C4-2B (cell line): ENCODE measurements at regions not wholly inside any gene's neighbourhood (a gene's known extent, or its start where the extent isn't known, plus 50 kb on each side); places are given as distances from the start of the nearest gene placed in this dataset.

ENCODE experiments used
- H3K27ac ChIP-seq: fragments of 450-650 bp; 2 replicates; pipeline ENCODE4 v1.5.1; 2017
- CTCF ChIP-seq: fragments of 450-650 bp; conservative IDR thresholded peaks from 2 replicates; pipeline ENCODE4 v1.5.1; 2017; ENCODE audit warnings: mild to moderate bottlenecking
- ZFX ChIP-seq: fragments of 450-650 bp; IDR thresholded peaks from 2 replicates; pipeline ENCODE4 v1.6.1; 2017

GRCh38 chr15:96756656-96757055, 426.2 kb downstream of the NR2F2 start:
- no peak overlapping the region for H3K27ac ChIP-seq
- TF ChIP-seq CTCF: no peak
- no peak for TF ChIP-seq ZFX

GRCh38 chr15:96762566-96762965, 432.1 kb downstream of the NR2F2 start:
- no peak overlapping the region for H3K27ac ChIP-seq
- TF ChIP-seq CTCF (no peak), ZFX (no peak)

DNA sequence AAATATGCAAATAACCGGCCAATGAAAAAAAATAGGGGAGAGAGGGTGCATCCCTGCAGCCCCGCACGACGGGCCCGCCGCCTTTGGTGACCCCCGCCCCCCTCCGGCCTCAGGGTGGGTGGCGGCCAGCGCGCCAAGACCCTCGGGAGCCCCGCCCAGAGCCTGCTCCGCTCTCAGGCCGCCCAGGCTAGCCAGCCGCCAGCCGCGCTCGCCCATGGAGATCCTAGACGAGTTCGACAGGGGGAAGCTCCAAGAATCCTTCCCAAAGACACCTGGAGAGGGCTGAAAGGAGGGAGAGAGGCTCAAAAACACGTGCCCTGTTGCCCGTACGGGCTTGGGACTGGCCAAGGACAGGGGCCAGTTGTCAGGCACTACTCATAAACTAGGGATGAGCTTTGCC, 434.0 kb downstream of the NR2F2 start:
- TF ChIP-seq ZFX (no peak), CTCF (no peak)
- no peak overlapping the region for H3K27ac ChIP-seq

DNA sequence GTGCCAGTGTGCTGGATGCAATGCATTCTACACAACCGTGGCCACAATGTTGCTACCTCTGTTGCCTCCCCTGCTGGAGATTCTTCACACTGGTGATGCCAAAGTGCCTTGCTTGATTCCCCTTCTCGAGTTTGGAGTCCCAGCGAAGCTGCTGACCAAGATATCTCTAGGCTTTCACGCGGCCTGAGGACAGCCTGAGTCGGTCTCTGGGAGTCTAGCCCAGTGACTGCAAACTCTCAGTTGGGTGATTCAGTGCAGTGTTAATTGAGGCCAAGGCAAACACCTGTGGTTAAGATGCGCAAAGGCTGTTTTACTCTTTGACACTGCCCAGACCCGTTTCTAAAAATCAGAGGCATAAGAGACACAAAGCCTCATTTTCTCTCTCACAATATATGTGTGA, 434.4 kb downstream of the NR2F2 start:
- H3K27ac ChIP-seq: no peak overlapping the region
- TF ChIP-seq CTCF: no peak
- no peak for TF ChIP-seq ZFX

DNA sequence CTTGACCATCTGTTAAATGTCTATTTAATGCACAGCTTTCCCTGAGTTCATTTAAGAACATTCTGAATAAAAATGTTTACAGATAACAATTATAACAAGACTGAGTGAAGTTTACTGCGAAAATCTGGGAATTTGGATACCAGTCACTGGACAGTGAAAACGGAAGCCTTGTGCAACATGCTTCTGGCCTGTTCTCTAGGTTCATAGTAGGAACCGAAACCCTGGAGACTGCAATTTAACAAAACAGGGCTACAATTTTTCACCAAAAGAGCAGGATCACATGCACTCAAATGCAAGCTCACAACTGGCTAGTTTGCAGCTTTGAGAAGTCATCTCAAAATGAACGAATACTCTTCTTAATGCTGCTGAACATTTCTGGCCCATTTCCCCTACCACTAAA, 435.9 kb downstream of the NR2F2 start:
- TF ChIP-seq ZFX (no peak), CTCF (no peak)

GRCh38 chr15:96767703-96768434, 437.4 kb downstream of the NR2F2 start:
- no peak for TF ChIP-seq CTCF
- no peak overlapping the region for H3K27ac ChIP-seq

More for the DNA sequence above, 435.9 kb downstream of the NR2F2 start:
- no peak overlapping the region for H3K27ac ChIP-seq

DNA sequence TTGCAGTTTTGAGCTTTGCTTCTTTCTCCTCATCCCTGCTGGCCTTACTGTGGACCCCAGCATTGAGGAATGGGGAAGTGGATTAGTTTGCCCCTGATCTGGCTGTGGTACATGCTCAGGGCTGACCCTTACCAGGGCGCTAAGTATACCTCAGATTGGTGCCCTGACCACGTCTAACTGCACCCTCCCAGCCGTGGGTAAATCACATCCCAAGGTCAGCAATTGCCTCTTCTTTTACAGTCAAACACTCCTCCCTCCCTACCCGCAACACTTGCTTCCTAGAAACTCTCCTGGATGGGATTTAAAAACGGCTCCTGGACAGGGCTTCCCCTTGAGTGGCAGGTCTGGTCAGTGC, 437.9 kb downstream of the NR2F2 start:
- no peak for TF ChIP-seq ZFX
- no peak for TF ChIP-seq CTCF
- H3K27ac ChIP-seq: no peak overlapping the region
